BJ (cell line): ENCODE measurements at regions not wholly inside any gene's neighbourhood (a gene's known extent, or its start where the extent isn't known, plus 50 kb on each side); places are given as distances from the start of the nearest gene placed in this dataset.

Experiments
- CTCF ChIA-PET: fragments of 350-600 bp; formaldehyde crosslinking; extraction: SDS; loops from one replicate; lab custom pipeline; 2021; ENCODE audit warnings: antibody characterized with exemption, inconsistent platforms; lab: Yijun Ruan, JAX
- POLR2A ChIA-PET: fragments of 300-600 bp; sonication (Branson Sonifier 250); formaldehyde crosslinking; extraction: SDS; loops from one replicate; lab custom pipeline; 2021; ENCODE audit warnings: antibody characterized with exemption; lab: Charles Lee
- DNase-seq: peaks from one replicate; pipeline ENCODE4 v3.0.0-alpha.2; 2011; ENCODE audit warnings: low read depth
- H3K27me3 ChIP-seq: 2 replicates; pipeline ENCODE4 v1.6.0; 2011; ENCODE audit warnings: low read length; ENCODE audit not compliant: control insufficient read depth, insufficient read depth
- H3K36me3 ChIP-seq: 2 replicates; pipeline ENCODE4 v1.5.1; 2011; ENCODE audit warnings: low read length; ENCODE audit not compliant: control insufficient read depth, insufficient read depth
- H3K4me3 ChIP-seq: 2 replicates; pipeline ENCODE4 v1.5.1; 2011; ENCODE audit warnings: low read depth, mild to moderate bottlenecking, control low read depth, low read length
- TF ChIP-seq, protein P1 (sequence below): IDR thresholded peaks from 2 replicates; pipeline ENCODE4 v1.5.1; 2011; ENCODE audit warnings: low read depth, mild to moderate bottlenecking, control low read depth, inconsistent platforms, low read length, moderate library complexity; ENCODE audit not compliant: insufficient read depth

DNA sequence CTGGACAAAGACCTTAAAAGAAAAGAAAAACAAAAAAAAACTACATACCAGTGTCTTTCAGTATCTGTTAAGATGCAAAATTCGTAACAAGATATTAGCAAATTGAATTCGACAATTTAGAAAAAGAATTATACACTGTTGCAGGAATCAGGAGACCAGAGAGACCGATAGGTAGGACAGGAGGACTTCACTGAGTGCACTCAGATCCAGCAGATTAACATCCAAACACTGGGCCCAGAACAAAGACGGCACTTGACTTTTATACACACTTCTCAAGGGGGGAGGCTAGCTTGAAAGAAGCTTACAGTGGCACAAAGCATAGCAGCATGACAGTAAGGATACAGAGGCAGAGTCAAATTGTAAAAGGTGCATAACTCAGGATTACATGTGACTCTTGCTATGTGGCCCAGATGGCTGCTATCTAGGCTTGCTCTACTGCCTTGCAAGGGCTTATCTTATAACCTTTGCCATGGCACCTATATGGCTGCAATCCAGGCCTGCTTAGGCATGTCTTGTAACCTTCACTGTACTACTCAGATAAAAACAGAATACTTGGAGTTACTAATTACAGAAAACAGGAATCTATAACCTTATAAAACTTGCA, 507.3 kb upstream of the LRRTM4 start:
- POLR2A ChIA-PET: no interaction called here

GRCh38 chr2:78034706-78035105, 512.5 kb upstream of the LRRTM4 start:
- TF ChIP-seq, protein P1, sequence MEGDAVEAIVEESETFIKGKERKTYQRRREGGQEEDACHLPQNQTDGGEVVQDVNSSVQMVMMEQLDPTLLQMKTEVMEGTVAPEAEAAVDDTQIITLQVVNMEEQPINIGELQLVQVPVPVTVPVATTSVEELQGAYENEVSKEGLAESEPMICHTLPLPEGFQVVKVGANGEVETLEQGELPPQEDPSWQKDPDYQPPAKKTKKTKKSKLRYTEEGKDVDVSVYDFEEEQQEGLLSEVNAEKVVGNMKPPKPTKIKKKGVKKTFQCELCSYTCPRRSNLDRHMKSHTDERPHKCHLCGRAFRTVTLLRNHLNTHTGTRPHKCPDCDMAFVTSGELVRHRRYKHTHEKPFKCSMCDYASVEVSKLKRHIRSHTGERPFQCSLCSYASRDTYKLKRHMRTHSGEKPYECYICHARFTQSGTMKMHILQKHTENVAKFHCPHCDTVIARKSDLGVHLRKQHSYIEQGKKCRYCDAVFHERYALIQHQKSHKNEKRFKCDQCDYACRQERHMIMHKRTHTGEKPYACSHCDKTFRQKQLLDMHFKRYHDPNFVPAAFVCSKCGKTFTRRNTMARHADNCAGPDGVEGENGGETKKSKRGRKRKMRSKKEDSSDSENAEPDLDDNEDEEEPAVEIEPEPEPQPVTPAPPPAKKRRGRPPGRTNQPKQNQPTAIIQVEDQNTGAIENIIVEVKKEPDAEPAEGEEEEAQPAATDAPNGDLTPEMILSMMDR: no peak

More for the DNA sequence above, 507.3 kb upstream of the LRRTM4 start:
- Histone ChIP-seq H3K36me3 (no peaks in the 10 kb centered on the region), H3K27me3 (no peaks in the 10 kb centered on the region), H3K4me3 (no peak overlapping the region)
- CTCF ChIA-PET: no interaction called here
- TF ChIP-seq, protein P1: no peak
- DNase-seq: no peak

DNA sequence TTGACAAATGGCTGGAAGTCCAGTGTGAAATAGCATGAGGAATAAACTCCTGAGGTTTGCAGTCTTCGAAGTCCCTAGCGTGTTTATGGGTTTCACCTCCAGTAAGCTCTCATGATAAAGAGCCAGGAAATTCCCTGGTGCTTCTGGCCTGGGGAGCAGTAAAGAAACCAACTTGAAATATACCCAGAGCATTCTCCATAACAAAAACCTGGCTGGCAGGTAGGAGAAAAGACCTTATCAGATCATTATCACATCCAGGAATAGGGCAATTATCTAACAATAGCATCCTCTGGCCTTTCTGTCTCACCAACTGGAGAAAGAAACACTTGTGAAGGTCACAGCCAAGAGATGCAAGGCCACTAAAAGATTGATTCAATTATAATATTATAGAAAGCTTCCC, 513.6 kb upstream of the LRRTM4 start:
- TF ChIP-seq, protein P1: no peak

More at GRCh38 chr2:78034706-78035105, 512.5 kb upstream of the LRRTM4 start:
- Histone ChIP-seq H3K27me3 (no peaks in the 10 kb centered on the region), H3K4me3 (no peak overlapping the region), H3K36me3 (no peaks in the 10 kb centered on the region)
- ChIA-PET CTCF (no interaction called here), POLR2A (no interaction called here)
- DNase-seq: no peak

GRCh38 chr2:78051480-78051879, 529.3 kb upstream of the LRRTM4 start:
- no peak for DNase-seq
- TF ChIP-seq, protein P1: no peak
- Histone ChIP-seq H3K4me3 (no peak overlapping the region), H3K27me3 (no peaks in the 10 kb centered on the region), H3K36me3 (no peaks in the 10 kb centered on the region)
- POLR2A ChIA-PET: no interaction called here
- CTCF ChIA-PET: no interaction called here

More for the DNA sequence above, 513.6 kb upstream of the LRRTM4 start:
- ChIA-PET CTCF (no interaction called here), POLR2A (no interaction called here)
- no peaks in the 10 kb centered on the region for H3K27me3 ChIP-seq
- H3K4me3 ChIP-seq: no peak overlapping the region
- DNase-seq: no peak
- H3K36me3 ChIP-seq: no peaks in the 10 kb centered on the region

GRCh38 chr2:78056976-78057375, 534.8 kb upstream of the LRRTM4 start:
- DNase-seq: no peak
- CTCF ChIA-PET: no interaction called here
- POLR2A ChIA-PET: no interaction called here
- TF ChIP-seq, protein P1: no peak
- Histone ChIP-seq H3K4me3 (no peak overlapping the region), H3K36me3 (no peaks in the 10 kb centered on the region), H3K27me3 (no peaks in the 10 kb centered on the region)
